Neuronal stem cell (in vitro differentiated cells): ENCODE measurements at regions not wholly inside any gene's neighbourhood (a gene's known extent, or its start where the extent isn't known, plus 50 kb on each side); places are given as distances from the start of the nearest gene placed in this dataset.

Experiments
- DNase-seq: peaks from one replicate; pipeline ENCODE4 v3.0.0-alpha.2; 2013; ENCODE audit warnings: low spot score
- H2AFZ ChIP-seq: one replicate; pipeline ENCODE4 v1.6.1; 2013; ENCODE audit warnings: mild to moderate bottlenecking, low read length, inconsistent platforms
- H2AK5ac ChIP-seq: 2 replicates; pipeline ENCODE4 v1.6.1; 2013; ENCODE audit warnings: low read depth, mild to moderate bottlenecking, inconsistent platforms, low read length, moderate library complexity, mixed read lengths
- H2BK120ac ChIP-seq: 2 replicates; pipeline ENCODE4 v1.6.1; 2013; ENCODE audit warnings: low read depth, mild to moderate bottlenecking, inconsistent platforms, low read length, moderate library complexity, mixed read lengths
- H2BK12ac ChIP-seq: one replicate; pipeline ENCODE4 v1.6.1; 2013; ENCODE audit warnings: low read length, inconsistent platforms
- H2BK15ac ChIP-seq: 2 replicates; pipeline ENCODE4 v1.6.1; 2013; ENCODE audit warnings: mild to moderate bottlenecking, low read length, inconsistent platforms, mixed read lengths
- H2BK5ac ChIP-seq: one replicate; pipeline ENCODE4 v1.6.1; 2013; ENCODE audit warnings: inconsistent platforms, mild to moderate bottlenecking, low read length, moderate library complexity
- H3K14ac ChIP-seq: one replicate; pipeline ENCODE4 v1.6.1; 2013; ENCODE audit warnings: low read length, inconsistent platforms
- H3K18ac ChIP-seq: 2 replicates; pipeline ENCODE4 v1.6.1; 2013; ENCODE audit warnings: low read length, inconsistent platforms
- H3K23ac ChIP-seq: 2 replicates; pipeline ENCODE4 v1.6.1; 2013; ENCODE audit warnings: low read depth, mild to moderate bottlenecking, mixed read lengths, low read length, inconsistent platforms; ENCODE audit not compliant: poor library complexity
- H3K27ac ChIP-seq: replicated peaks from 3 replicates; pipeline ENCODE4 v1.5.1; 2013; ENCODE audit warnings: low read length, inconsistent platforms
- H3K27me3 ChIP-seq, 3 experiments: 2 replicates each; pipeline ENCODE4 v1.6.1; 2013; ENCODE audit warnings: low read length in 3 of 3, mild to moderate bottlenecking in 2 of 3, inconsistent platforms in 1 of 3, low read depth in 1 of 3, mixed read lengths in 1 of 3, moderate library complexity in 1 of 3; ENCODE audit not compliant: control insufficient read depth in 3 of 3, insufficient read depth in 3 of 3
- H3K36me3 ChIP-seq, 2 donors: replicated peaks in 1 of 2; 2 replicates each; pipeline ENCODE4 v1.6.1; 2013; ENCODE audit warnings: low read length in 2 of 2; ENCODE audit not compliant: control insufficient read depth in 2 of 2, insufficient read depth in 2 of 2
- H3K4ac ChIP-seq: 2 replicates; pipeline ENCODE4 v1.6.1; 2013; ENCODE audit warnings: inconsistent platforms, mild to moderate bottlenecking, low read length, moderate library complexity
- H3K4me1 ChIP-seq, 2 donors: 1 replicate in 1 of 2; 2 replicates in 1 of 2; pipeline ENCODE4 v1.6.1; 2013; ENCODE audit warnings: low read length in 2 of 2, low read depth in 1 of 2; ENCODE audit not compliant: control insufficient read depth in 2 of 2, insufficient read depth in 1 of 2
- H3K4me2 ChIP-seq: one replicate; pipeline ENCODE4 v1.6.1; 2013; ENCODE audit warnings: mild to moderate bottlenecking, low read length, inconsistent platforms; ENCODE audit not compliant: insufficient read depth, poor library complexity, severe bottlenecking
- H3K4me3 ChIP-seq, 2 donors: 2 replicates each; pipeline ENCODE4 v1.5.1; 2013; ENCODE audit warnings: low read length in 2 of 2, mild to moderate bottlenecking in 2 of 2, inconsistent platforms in 1 of 2, moderate library complexity in 1 of 2
- H3K79me1 ChIP-seq: one replicate; pipeline ENCODE4 v1.6.1; 2013; ENCODE audit warnings: low read depth, mild to moderate bottlenecking, inconsistent platforms, low read length, moderate library complexity
- H3K9ac ChIP-seq: one replicate; pipeline ENCODE4 v1.6.1; 2013; ENCODE audit warnings: mild to moderate bottlenecking, low read depth, low read length, inconsistent platforms; ENCODE audit not compliant: poor library complexity
- H3K9me3 ChIP-seq, 2 donors: replicated peaks in 1 of 2; 2 replicates each; pipeline versions ENCODE3 to v1.6.1; 2013; ENCODE audit warnings: low read length in 2 of 2, mild to moderate bottlenecking in 2 of 2, inconsistent platforms in 1 of 2, low read depth in 1 of 2, mixed read lengths in 1 of 2, moderate library complexity in 1 of 2; ENCODE audit not compliant: control insufficient read depth in 2 of 2, insufficient read depth in 1 of 2
- H4K8ac ChIP-seq: one replicate; pipeline ENCODE4 v1.6.1; 2013; ENCODE audit warnings: low read depth, mild to moderate bottlenecking, inconsistent platforms, low read length, moderate library complexity
- H4K91ac ChIP-seq: one replicate; pipeline ENCODE4 v1.6.1; 2013; ENCODE audit warnings: low read length, low read depth, mild to moderate bottlenecking, inconsistent platforms; ENCODE audit not compliant: poor library complexity
- WGBS, 2 donors: extraction: QIAGEN DNeasy Blood & Tissue Kit; methylation state at CpG; one replicate each; pipeline ENCODE4 v1.1.7; 2013; ENCODE audit warnings: missing lambda C conversion rate in 2 of 2, mixed read lengths in 1 of 2; ENCODE audit not compliant: insufficient read length in 2 of 2, insufficient replicate concordance in 1 of 2; ENCODE audit errors: extremely low coverage in 2 of 2; 5-methylcytosine and 5-hydroxymethylcytosine counted together

- H3K4me1 ChIP-seq, result peaks cover 0 to 5% of the 10 kb centered on the region in 2 donors
- H3K4me2 ChIP-seq, result no peak overlapping the region
- no peak overlapping the region for H3K18ac ChIP-seq
- H2BK12ac ChIP-seq, result no peak overlapping the region
- H3K4me3 ChIP-seq, result no peak overlapping the region
- no peak overlapping the region for H3K9ac ChIP-seq
- no peak overlapping the region for H2BK120ac ChIP-seq
- H3K27me3 ChIP-seq, result no peaks in the 10 kb centered on the region
- no peak overlapping the region for H4K8ac ChIP-seq
- no peak overlapping the region for H2AFZ ChIP-seq
- no peak overlapping the region for H2BK5ac ChIP-seq
- no peaks in the 10 kb centered on the region for H3K36me3 ChIP-seq
- no peak overlapping the region for H3K14ac ChIP-seq
- no CpG with 5 or more reads among the region's 6 CpGs for WGBS, 2 donors
- no peaks in the 10 kb centered on the region for H3K79me1 ChIP-seq
- H3K4ac ChIP-seq, result no peak overlapping the region
- H2BK15ac ChIP-seq, result no peak overlapping the region
- no peak overlapping the region for H2AK5ac ChIP-seq
- no peak overlapping the region for H4K91ac ChIP-seq
- H3K23ac ChIP-seq, result no peak overlapping the region
- no peaks in the 10 kb centered on the region for H3K9me3 ChIP-seq
- DNase-seq, result no peak
- H3K27ac ChIP-seq, result no peak overlapping the region
Measured at GRCh38 chr14:34297786-34298520, 164.1 kb downstream of the SPTSSA start.

DNA sequence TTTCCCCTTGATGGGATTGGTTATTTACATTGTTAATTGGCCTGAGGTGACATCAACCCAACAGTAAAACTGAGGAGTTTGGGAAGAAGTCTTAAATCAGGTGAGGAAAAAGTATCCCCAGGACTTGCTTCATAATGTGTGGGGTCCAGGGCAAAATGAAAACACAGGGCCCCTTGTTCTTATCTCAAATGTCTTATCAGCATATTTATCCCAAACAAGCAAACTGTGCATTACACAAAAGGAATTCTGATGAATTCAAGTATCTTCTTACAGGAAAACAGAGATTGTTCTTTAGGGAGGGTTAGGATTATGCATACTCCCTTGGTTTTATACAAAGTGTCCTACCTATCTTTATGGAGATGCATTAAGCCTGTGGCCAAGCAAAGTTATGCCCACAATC lies 178.4 kb downstream of the SPTSSA start:
- no peak overlapping the region for H2BK120ac ChIP-seq
- H3K18ac ChIP-seq, result no peak overlapping the region
- H3K27me3 ChIP-seq, result no peaks in the 10 kb centered on the region
- no peak overlapping the region for H4K8ac ChIP-seq
- H3K36me3 ChIP-seq, result no peaks in the 10 kb centered on the region
- no peak for DNase-seq
- H2BK5ac ChIP-seq, result no peak overlapping the region
- no peak overlapping the region for H3K4ac ChIP-seq
- no peak overlapping the region for H3K14ac ChIP-seq
- no peak overlapping the region for H3K9ac ChIP-seq
- H3K23ac ChIP-seq, result no peak overlapping the region
- no peaks in the 10 kb centered on the region for H3K79me1 ChIP-seq
- H3K4me2 ChIP-seq, result no peak overlapping the region
- H3K9me3 ChIP-seq, result no peaks in the 10 kb centered on the region
- H2AFZ ChIP-seq, result no peak overlapping the region
- H2BK12ac ChIP-seq, result no peak overlapping the region
- no peaks in the 10 kb centered on the region for H3K4me1 ChIP-seq
- no peak overlapping the region for H3K27ac ChIP-seq
- no peak overlapping the region for H3K4me3 ChIP-seq
- no peak overlapping the region for H2BK15ac ChIP-seq
- H4K91ac ChIP-seq, result no peak overlapping the region
- no peak overlapping the region for H2AK5ac ChIP-seq

DNA sequence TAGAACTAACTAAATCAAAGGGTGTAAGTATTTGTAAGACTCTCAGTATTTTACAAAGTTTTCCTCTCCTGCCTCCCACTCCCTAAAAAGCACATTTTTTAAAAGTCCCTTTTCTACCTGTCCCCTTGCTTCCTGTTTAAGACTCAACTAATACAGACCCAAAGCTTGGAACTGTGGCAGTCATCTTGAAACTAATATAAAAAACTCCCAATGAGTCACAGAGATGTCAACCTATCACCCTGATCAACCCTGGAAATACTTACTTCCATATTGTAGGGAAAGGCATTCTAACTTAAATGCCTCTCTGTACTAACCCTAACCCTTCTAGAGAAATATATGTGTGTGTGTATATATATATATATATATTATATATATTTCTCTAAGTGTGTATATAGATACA lies 184.8 kb downstream of the SPTSSA start:
- DNase-seq, result no peak
- no peaks in the 10 kb centered on the region for H3K27me3 ChIP-seq
- no peak overlapping the region for H3K27ac ChIP-seq
- H3K36me3 ChIP-seq, result no peaks in the 10 kb centered on the region
- H3K4me1 ChIP-seq, result no peaks in the 10 kb centered on the region
- no peak overlapping the region for H2BK5ac ChIP-seq
- H4K91ac ChIP-seq, result no peak overlapping the region
- no peak overlapping the region for H2AK5ac ChIP-seq
- H3K14ac ChIP-seq, result no peak overlapping the region
- H4K8ac ChIP-seq, result no peak overlapping the region
- no peak overlapping the region for H3K4me3 ChIP-seq
- H3K4me2 ChIP-seq, result no peak overlapping the region
- no peaks in the 10 kb centered on the region for H3K9me3 ChIP-seq
- H2BK12ac ChIP-seq, result no peak overlapping the region
- no peak overlapping the region for H3K4ac ChIP-seq
- no peak overlapping the region for H2AFZ ChIP-seq
- H3K18ac ChIP-seq, result no peak overlapping the region
- no peak overlapping the region for H3K9ac ChIP-seq
- no peak overlapping the region for H2BK15ac ChIP-seq
- H2BK120ac ChIP-seq, result no peak overlapping the region
- no peak overlapping the region for H3K23ac ChIP-seq
- H3K79me1 ChIP-seq, result no peaks in the 10 kb centered on the region

DNA sequence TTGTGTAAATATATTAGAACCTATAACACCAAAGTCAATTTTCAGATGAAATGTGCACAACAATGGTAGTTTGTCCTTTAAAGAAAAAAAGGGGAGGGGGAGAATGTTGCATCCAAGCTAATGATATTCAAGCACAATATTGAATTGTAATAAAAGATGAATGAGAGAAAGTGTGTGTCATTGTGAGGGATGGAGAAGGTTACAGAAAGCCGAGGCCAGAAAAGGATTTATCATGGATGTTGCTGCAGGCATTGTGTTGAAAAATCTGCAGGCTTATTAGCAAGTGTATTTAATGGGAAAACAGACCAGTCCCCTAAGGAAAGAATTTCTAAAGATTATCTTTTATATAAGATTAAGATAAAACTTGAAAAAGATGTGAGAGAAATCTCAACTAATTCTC lies 186.5 kb downstream of the SPTSSA start:
- Histone ChIP-seq H3K23ac (no peak overlapping the region), H4K8ac (no peak overlapping the region), H2BK5ac (no peak overlapping the region), H2AK5ac (no peak overlapping the region), H3K36me3 (no peaks in the 10 kb centered on the region), H3K9me3 (no peaks in the 10 kb centered on the region), H3K14ac (no peak overlapping the region), H2BK12ac (no peak overlapping the region), H3K4me2 (no peak overlapping the region), H3K4me3 (no peak overlapping the region), H3K27ac (no peak overlapping the region), H2BK120ac (no peak overlapping the region), H2AFZ (no peak overlapping the region), H3K79me1 (no peaks in the 10 kb centered on the region), H4K91ac (no peak overlapping the region), H3K9ac (no peak overlapping the region), H3K18ac (no peak overlapping the region), H2BK15ac (no peak overlapping the region), H3K4me1 (no peaks in the 10 kb centered on the region), H3K4ac (no peak overlapping the region), H3K27me3 (no peaks in the 10 kb centered on the region)
- no peak for DNase-seq
- no CpG with 5 or more reads among the region's 1 CpG for WGBS, 2 donors
